Adipocyte (in vitro differentiated cells): ENCODE measurements at regions not wholly inside any gene's neighbourhood (a gene's known extent, or its start where the extent isn't known, plus 50 kb on each side); places are given as distances from the start of the nearest gene placed in this dataset.

Experiments used
- DNase-seq: peaks from one replicate; pipeline ENCODE4 v3.0.0-alpha.2; 2015; ENCODE audit warnings: low read depth
- H3K27me3 ChIP-seq: replicated peaks from 2 replicates; pipeline ENCODE4 v1.7.0; 2013; ENCODE audit warnings: mild to moderate bottlenecking, low read length, moderate library complexity; ENCODE audit not compliant: control insufficient read depth, insufficient read depth
- H3K36me3 ChIP-seq: 2 replicates; pipeline ENCODE4 v1.7.0; 2013; ENCODE audit warnings: low read length, mild to moderate bottlenecking, moderate library complexity; ENCODE audit not compliant: control insufficient read depth, insufficient read depth, severe bottlenecking
- H3K4me1 ChIP-seq: 2 replicates; pipeline ENCODE4 v1.7.0; 2013; ENCODE audit warnings: mild to moderate bottlenecking, low read length, moderate library complexity; ENCODE audit not compliant: control insufficient read depth, insufficient read depth
- H3K4me3 ChIP-seq: 2 replicates; pipeline ENCODE4 v1.7.0; 2013; ENCODE audit warnings: mild to moderate bottlenecking, low read length, moderate library complexity
- H3K9ac ChIP-seq: 2 replicates; pipeline ENCODE4 v1.7.0; 2013; ENCODE audit warnings: mild to moderate bottlenecking, low read length, moderate library complexity
- H3K9me3 ChIP-seq: 2 replicates; pipeline ENCODE4 v1.7.0; 2013; ENCODE audit warnings: mild to moderate bottlenecking, low read length, moderate library complexity; ENCODE audit not compliant: control insufficient read depth

DNA sequence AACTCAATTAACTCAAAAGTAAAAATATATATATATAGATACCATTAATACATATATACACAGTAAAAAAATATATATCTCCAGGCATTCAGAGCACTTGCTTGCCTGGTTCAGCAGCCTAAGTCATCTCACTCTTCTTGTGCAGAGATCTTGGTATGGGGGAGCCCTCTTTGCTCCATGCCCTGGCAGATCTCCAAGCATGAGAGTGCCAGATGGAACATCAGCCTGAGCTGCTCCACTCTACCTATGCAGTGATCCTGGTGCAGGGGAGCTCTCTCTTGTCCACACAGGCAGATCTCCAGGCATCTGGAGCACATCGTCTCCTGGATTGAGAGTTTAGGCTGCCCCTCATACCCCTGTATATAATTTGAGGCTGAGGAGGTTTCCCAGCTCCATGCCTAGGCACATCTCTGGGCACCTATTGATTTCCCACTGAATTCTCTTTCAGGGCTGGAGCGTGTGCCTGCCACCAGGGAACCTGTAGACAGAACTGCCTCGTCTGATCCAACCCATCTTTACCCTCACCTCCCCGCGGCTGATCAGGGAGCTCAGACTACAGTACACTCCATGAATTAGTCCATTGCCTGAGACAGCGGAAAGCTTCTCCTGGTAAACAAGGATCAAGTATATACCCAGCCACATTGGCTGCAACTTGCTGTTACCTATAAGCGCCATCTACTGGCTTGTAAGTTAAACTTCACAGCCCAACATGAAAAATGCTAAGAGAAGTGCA is 342.4 kb upstream of the GRIA1 start:
- Histone ChIP-seq H3K9ac (no peak overlapping the region), H3K4me3 (no peak overlapping the region), H3K36me3 (no peaks in the 10 kb centered on the region), H3K4me1 (no peaks in the 10 kb centered on the region), H3K9me3 (peaks cover 9% of the 10 kb centered on the region), H3K27me3 (peaks cover 3% of the 10 kb centered on the region)
- no peak for DNase-seq

DNA sequence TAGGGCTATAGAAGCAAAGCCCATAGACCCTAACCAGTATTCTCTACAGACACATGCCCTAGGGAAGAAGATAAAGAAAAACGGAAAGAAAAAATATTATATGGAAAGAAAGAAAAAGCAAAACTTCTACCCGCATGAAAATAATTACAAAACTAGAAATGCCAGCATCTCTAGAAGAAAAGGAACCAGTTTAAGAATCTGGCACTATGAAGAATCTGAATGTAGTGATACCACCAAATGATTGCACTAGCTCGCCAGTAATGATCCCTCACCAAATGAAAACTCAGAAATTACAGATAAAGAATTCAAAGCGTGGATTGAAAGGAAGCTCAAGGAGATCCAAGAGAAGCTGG is 341.9 kb upstream of the GRIA1 start:
- peaks cover 9% of the 10 kb centered on the region for H3K9me3 ChIP-seq
- H3K4me1 ChIP-seq: no peaks in the 10 kb centered on the region
- H3K4me3 ChIP-seq: no peak overlapping the region
- no peaks in the 10 kb centered on the region for H3K36me3 ChIP-seq
- no peak overlapping the region for H3K9ac ChIP-seq
- no peak for DNase-seq
- peaks cover 3% of the 10 kb centered on the region for H3K27me3 ChIP-seq

DNA sequence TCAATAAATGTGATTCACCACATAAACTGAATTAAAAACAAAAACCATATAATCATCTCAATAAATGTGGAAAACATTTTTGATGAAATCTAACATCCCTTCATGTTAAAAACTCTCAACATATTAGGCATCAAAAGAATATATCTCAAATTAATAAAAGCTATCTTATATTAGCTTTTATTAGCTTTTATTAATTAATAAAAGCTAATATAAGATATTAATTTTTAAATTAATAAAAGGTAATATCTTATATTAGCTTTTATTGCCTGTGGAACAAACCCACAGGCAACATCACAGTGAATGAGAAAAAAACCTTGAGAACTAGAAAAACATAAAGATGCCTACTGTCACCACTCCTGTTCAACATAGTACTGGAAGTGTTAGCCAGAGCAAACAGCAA is 338.9 kb upstream of the GRIA1 start:
- H3K4me1 ChIP-seq: no peaks in the 10 kb centered on the region
- no peak for DNase-seq
- no peak overlapping the region for H3K4me3 ChIP-seq
- no peak overlapping the region for H3K9ac ChIP-seq
- H3K27me3 ChIP-seq: peaks cover 3% of the 10 kb centered on the region
- no peaks in the 10 kb centered on the region for H3K36me3 ChIP-seq
- no peaks in the 10 kb centered on the region for H3K9me3 ChIP-seq

DNA sequence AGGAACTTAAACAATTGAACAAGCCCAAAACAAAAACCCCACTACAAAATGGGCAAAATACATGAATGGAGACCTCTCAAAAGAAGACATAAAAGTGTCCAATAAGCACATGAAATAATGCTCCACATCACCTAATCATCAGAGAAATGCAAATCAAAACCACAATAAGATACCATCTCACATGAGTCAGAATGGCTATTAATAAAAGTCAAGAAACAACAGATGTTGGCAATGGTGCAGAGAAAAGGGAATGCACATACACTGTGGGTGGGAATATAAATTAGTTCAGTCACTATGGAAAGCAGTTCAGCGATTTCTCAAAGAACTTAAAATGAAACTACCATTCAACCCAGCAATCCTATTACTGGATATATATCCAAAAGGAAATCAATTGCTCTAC is 337.4 kb upstream of the GRIA1 start:
- no peak for DNase-seq
- Histone ChIP-seq H3K27me3 (peaks cover 3% of the 10 kb centered on the region), H3K36me3 (no peaks in the 10 kb centered on the region), H3K9ac (no peak overlapping the region), H3K4me3 (no peak overlapping the region), H3K4me1 (no peaks in the 10 kb centered on the region), H3K9me3 (no peaks in the 10 kb centered on the region)

DNA sequence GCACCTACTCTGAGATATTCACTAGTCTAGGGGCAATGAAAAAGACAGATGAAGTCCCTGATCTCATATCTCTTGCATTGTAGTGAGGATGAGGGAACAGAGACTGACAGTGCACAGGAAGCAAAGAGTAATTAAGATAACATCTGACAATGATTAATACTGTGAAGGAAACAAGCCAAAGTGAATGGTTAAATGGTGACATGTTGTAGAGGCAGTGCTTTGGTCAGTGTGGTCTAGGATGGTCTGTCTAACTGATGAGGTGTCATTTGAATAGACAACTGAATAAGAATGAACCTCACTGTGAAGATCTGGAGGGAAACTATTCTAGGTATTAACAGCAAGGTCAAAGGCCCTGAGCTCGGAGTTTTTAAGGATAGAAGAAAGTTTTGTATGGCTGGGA is 333.3 kb upstream of the GRIA1 start:
- no peaks in the 10 kb centered on the region for H3K36me3 ChIP-seq
- no peak overlapping the region for H3K4me3 ChIP-seq
- H3K9ac ChIP-seq: no peak overlapping the region
- no peaks in the 10 kb centered on the region for H3K27me3 ChIP-seq
- no peaks in the 10 kb centered on the region for H3K9me3 ChIP-seq
- no peak for DNase-seq
- H3K4me1 ChIP-seq: peaks cover 11% of the 10 kb centered on the region

DNA sequence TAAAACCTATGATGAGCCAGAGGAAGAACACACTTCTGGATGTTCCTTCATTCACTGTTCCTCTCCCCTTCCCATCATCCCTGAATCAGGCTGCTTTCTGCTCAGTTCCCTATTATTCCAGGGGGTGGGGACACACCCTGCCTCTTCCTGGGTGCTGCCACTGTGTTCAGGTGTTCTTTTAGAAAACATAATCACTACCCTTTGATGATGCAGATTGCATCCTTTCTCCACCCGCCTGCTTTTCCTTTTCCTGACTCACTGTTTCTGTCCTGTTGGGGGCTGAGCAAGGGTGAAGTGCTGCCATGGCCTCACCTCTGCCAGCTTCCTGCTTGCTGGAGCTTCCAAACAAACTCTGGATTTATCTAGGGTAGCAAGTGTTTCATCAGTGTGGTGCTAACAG is 331.9 kb upstream of the GRIA1 start:
- no peaks in the 10 kb centered on the region for H3K36me3 ChIP-seq
- H3K9ac ChIP-seq: no peak overlapping the region
- no peaks in the 10 kb centered on the region for H3K27me3 ChIP-seq
- DNase-seq: no peak
- no peak overlapping the region for H3K4me3 ChIP-seq
- H3K4me1 ChIP-seq: peaks cover 11% of the 10 kb centered on the region
- H3K9me3 ChIP-seq: no peaks in the 10 kb centered on the region

DNA sequence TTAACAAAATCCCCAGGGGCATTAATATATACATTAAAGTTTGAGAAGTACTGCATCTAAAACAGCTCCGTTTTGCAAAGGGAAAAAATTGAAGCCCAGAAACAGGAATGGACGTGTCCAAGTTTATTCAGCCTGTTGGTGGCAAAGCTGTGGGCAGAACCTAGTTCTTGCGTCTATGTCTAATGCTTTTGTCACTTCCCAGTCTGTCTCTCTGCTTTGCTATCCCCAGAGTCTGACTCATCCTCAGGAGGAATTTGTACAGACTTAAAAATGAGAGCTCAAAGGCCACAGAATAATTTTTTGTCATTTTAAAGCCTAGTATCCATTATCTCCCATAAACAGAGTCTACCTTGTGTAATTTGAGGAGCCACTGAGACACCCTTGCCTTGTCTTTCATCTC is 330.9 kb upstream of the GRIA1 start:
- DNase-seq: no peak
- Histone ChIP-seq H3K36me3 (no peaks in the 10 kb centered on the region), H3K9ac (no peak overlapping the region), H3K4me1 (peaks cover 11% of the 10 kb centered on the region), H3K9me3 (no peaks in the 10 kb centered on the region), H3K4me3 (no peak overlapping the region), H3K27me3 (no peaks in the 10 kb centered on the region)

DNA sequence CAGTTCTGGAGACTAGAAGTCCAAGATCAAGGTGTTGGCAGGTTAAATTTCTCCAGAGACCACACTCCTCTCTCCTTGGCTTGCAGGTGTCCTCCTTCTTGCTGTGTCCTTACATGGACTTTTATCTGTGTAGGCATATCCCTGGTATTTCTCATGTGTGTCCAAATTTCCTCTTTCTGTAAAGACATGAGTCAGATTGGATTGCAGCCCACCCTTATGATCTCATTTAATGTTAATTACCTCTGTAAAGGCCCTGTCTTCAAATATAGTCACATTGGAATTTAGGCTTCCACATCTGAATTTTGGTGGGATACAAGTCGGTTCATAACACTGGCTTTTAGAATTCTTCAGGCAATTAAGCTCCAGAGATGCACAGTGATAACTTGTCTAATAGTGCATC is 322.2 kb upstream of the GRIA1 start:
- no peak for DNase-seq

DNA sequence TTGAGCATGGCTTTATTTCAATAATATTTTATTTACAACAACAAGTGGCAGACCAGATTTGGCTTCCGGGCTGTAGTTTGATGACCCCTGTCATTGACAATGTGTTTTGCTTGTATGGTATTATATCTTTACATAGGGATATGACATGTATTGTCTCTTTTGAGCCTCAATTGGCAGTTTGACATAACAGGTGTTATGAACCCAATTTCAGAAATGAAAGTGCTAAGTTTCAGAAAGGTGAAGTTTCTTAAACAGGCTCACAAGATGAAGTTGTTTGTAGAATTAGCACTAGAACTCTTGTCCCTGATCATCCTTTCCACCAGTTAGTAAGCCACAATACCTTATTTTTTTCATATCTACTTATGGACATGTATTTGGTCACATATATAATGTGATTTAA is 303.0 kb upstream of the GRIA1 start:
- H3K27me3 ChIP-seq: no peaks in the 10 kb centered on the region
- H3K9me3 ChIP-seq: no peaks in the 10 kb centered on the region
- no peaks in the 10 kb centered on the region for H3K4me1 ChIP-seq
- no peaks in the 10 kb centered on the region for H3K36me3 ChIP-seq
- H3K4me3 ChIP-seq: no peak overlapping the region
- H3K9ac ChIP-seq: no peak overlapping the region
- no peak for DNase-seq

More for the DNA sequence above, 322.2 kb upstream of the GRIA1 start:
- Histone ChIP-seq H3K36me3 (no peaks in the 10 kb centered on the region), H3K27me3 (no peaks in the 10 kb centered on the region), H3K9ac (no peak overlapping the region), H3K4me3 (no peak overlapping the region), H3K4me1 (no peaks in the 10 kb centered on the region), H3K9me3 (no peaks in the 10 kb centered on the region)

DNA sequence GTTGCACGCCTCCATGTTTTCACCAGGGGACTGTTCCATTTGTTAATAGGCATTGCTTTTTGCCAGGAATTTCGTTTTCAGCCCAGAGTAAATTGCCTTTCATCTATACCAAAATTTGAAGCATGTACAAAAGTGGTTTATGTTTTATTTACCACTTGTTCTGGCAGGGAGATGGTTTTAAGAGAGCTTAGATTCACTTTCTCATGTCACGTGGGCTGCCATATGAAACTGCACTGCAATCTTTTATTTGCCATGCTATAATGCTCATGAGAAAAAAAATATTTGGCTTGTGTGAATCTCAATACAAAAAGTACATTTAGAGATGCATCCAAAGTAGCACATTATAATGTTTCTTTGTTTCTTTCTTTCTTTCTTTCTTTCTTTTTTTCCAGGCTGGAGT is 284.1 kb upstream of the GRIA1 start:
- no peaks in the 10 kb centered on the region for H3K27me3 ChIP-seq
- DNase-seq: no peak
- no peaks in the 10 kb centered on the region for H3K9me3 ChIP-seq
- H3K36me3 ChIP-seq: no peaks in the 10 kb centered on the region
- H3K4me1 ChIP-seq: no peaks in the 10 kb centered on the region
- no peak overlapping the region for H3K9ac ChIP-seq
- H3K4me3 ChIP-seq: no peak overlapping the region

DNA sequence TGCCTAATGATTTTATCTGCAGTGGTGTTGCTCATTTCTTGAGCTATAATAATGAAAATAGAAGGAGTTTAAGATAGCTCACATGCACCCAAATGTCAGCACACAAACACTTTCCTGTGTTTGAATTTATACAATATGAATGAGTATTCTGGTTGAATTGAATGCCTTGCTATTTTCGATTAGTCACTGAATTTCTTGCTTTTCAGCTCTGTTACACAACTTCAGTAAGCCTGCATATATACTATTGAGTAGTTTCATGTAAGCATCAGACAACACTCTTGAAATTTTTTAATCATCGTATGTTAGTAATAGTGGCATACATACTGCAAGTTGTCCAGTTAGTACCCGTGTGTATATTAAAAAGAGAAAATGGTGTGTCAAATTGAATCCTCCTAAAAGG is 281.5 kb upstream of the GRIA1 start:
- Histone ChIP-seq H3K36me3 (no peaks in the 10 kb centered on the region), H3K4me3 (no peak overlapping the region)
- no peak for DNase-seq

DNA sequence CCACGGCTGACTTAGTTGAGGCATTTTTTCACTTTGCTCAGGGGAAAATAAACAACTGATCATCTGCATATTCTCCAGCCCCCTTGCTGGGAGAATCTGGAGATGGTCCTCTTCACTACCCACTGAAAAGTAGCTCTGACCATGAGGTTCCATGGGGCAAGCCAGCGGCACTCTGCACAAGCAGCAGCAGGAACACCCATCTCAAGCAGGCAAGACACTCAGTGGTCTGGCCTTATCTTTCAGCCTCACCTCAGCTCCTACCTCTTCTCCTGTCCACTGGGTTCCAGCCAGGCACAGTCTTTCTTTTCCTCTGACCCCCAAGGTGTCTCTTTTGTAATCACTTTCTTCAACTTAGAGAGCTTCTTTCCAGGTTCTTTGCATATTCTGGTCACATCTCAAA is 280.8 kb upstream of the GRIA1 start:
- no peaks in the 10 kb centered on the region for H3K36me3 ChIP-seq
- H3K4me1 ChIP-seq: no peaks in the 10 kb centered on the region
- no peaks in the 10 kb centered on the region for H3K9me3 ChIP-seq
- DNase-seq: no peak
- H3K27me3 ChIP-seq: no peaks in the 10 kb centered on the region
- no peak overlapping the region for H3K4me3 ChIP-seq
- H3K9ac ChIP-seq: no peak overlapping the region

More for the DNA sequence above, 281.5 kb upstream of the GRIA1 start:
- no peaks in the 10 kb centered on the region for H3K4me1 ChIP-seq
- H3K9me3 ChIP-seq: no peaks in the 10 kb centered on the region
- H3K27me3 ChIP-seq: no peaks in the 10 kb centered on the region
- H3K9ac ChIP-seq: no peak overlapping the region
